Nephron progenitor cell (in vitro differentiated cells): ENCODE measurements at regions not wholly inside any gene's neighbourhood (a gene's known extent, or its start where the extent isn't known, plus 50 kb on each side); places are given as distances from the start of the nearest gene placed in this dataset.

Source experiments
- DNase-seq: peaks from one replicate; pipeline ENCODE4 v3.0.0; 2021
- H3K27ac Mint-ChIP-seq: 2 replicates; pipeline ENCODE4 v1.8.0; 2021; ENCODE audit warnings: mild to moderate bottlenecking, moderate library complexity, mixed read lengths
- H3K27me3 Mint-ChIP-seq: 2 replicates; pipeline ENCODE4 v1.8.0; 2021; ENCODE audit warnings: mild to moderate bottlenecking, low read depth, mixed read lengths; ENCODE audit not compliant: poor library complexity
- H3K36me3 Mint-ChIP-seq: 2 replicates; pipeline ENCODE4 v1.8.0; 2021; ENCODE audit warnings: low read depth, mixed read lengths
- H3K4me1 Mint-ChIP-seq: 2 replicates; pipeline ENCODE4 v1.8.0; 2021; ENCODE audit warnings: mixed read lengths
- H3K4me3 Mint-ChIP-seq: 2 replicates; pipeline ENCODE4 v1.8.0; 2021; ENCODE audit warnings: mild to moderate bottlenecking, moderate library complexity, mixed read lengths
- H3K9me3 Mint-ChIP-seq: 2 replicates; pipeline ENCODE4 v1.8.0; 2021; ENCODE audit warnings: mild to moderate bottlenecking, moderate library complexity, mixed read lengths
- TF ChIP-seq, protein P1 (sequence below): fragments of 200-600 bp; sonication (generic); IDR thresholded peaks from 2 replicates; pipeline ENCODE4 v1.5.0; 2021; ENCODE audit warnings: antibody characterized with exemption

DNA sequence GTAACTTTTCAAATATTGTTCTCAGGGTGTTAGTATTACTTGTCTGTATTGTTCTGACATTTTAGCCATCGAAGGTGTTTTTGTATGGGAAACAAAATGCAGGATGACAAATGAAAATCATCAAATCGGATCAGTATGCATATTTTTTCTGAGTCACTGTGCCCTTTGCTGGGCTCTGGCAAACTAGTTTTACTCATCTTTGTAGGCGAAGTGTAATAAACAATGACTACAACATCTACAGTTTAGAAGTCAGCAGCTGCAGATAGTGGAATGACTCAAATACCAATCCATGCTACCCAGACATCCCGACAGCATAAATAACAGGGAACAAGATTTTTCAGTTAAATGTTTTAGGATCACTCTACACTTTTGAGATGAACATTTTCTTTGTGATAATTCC, 557.3 kb upstream of the TENM3 start:
- Mint-ChIP-seq H3K36me3 (no peaks in the 10 kb centered on the region), H3K4me1 (peaks cover 4% of the 10 kb centered on the region), H3K27me3 (no peaks in the 10 kb centered on the region), H3K27ac (no peak overlapping the region), H3K9me3 (no peaks in the 10 kb centered on the region), H3K4me3 (no peak overlapping the region)
- no peak for DNase-seq
- TF ChIP-seq, protein P1, sequence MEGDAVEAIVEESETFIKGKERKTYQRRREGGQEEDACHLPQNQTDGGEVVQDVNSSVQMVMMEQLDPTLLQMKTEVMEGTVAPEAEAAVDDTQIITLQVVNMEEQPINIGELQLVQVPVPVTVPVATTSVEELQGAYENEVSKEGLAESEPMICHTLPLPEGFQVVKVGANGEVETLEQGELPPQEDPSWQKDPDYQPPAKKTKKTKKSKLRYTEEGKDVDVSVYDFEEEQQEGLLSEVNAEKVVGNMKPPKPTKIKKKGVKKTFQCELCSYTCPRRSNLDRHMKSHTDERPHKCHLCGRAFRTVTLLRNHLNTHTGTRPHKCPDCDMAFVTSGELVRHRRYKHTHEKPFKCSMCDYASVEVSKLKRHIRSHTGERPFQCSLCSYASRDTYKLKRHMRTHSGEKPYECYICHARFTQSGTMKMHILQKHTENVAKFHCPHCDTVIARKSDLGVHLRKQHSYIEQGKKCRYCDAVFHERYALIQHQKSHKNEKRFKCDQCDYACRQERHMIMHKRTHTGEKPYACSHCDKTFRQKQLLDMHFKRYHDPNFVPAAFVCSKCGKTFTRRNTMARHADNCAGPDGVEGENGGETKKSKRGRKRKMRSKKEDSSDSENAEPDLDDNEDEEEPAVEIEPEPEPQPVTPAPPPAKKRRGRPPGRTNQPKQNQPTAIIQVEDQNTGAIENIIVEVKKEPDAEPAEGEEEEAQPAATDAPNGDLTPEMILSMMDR = no peak

DNA sequence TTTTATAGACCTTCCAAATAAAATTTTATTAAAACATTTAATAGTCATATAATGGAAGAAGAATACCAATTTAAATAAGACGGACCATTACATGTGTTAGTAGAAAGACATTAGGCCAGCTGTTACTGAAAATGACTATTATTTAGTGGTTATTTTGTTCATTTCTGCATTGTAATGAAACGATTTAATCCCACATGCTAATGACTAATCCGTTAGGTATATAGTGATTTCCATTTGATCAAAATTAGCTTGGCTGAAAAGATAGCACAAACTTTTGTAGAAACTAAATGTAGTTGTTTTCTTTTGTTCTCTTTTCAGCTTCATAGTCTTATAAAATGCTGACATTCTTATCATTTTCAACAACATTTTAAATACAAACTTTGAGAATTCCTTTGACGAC, 556.1 kb upstream of the TENM3 start:
- Mint-ChIP-seq H3K27me3 (no peaks in the 10 kb centered on the region), H3K27ac (no peak overlapping the region), H3K9me3 (no peaks in the 10 kb centered on the region), H3K36me3 (no peaks in the 10 kb centered on the region), H3K4me1 (peaks cover 4% of the 10 kb centered on the region), H3K4me3 (no peak overlapping the region)
- TF ChIP-seq, protein P1 = no peak
- DNase-seq = no peak

DNA sequence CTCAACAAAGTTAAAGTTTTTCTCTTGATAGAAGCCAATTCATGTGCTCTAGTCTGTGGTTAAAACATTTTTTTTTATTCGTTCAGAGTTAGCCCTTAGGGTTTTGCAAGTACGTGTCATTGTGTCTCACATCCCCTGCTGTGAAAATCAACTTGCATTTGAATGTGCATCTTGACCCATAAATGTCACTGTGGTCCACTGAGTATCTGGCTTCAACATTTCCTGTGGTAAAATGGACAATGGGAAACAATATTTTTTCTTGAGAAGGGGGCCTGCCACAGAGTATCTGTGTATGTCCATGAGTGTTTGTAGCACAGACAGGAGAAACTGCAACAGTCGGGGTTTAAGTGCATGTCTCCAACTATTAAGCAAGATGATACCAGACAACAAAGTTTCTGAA, 554.8 kb upstream of the TENM3 start:
- Mint-ChIP-seq H3K4me1 (peaks cover 4% of the 10 kb centered on the region), H3K4me3 (no peak overlapping the region), H3K36me3 (no peaks in the 10 kb centered on the region), H3K9me3 (no peaks in the 10 kb centered on the region), H3K27ac (no peak overlapping the region), H3K27me3 (no peaks in the 10 kb centered on the region)
- TF ChIP-seq, protein P1 = no peak
- DNase-seq = no peak

DNA sequence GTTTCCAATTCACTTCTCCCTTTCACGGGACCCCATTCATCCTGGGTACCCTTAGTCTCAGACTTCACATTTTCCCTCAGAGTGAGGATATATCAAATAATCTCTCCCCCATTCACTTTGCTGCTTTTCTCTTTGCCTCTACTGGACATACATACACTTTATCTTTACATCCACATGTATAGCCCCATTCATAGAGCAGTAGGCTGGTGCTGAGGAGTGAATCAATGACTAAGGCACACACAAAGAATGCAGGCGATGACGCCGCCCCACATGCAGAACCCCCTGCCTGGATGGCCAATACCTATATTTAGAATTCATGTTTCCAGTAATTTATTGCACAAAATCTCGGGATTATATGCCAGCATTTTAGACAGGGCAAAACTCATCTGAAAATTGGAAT, 554.3 kb upstream of the TENM3 start:
- no peaks in the 10 kb centered on the region for H3K9me3 Mint-ChIP-seq
- no peak overlapping the region for H3K27ac Mint-ChIP-seq
- no peaks in the 10 kb centered on the region for H3K27me3 Mint-ChIP-seq
- no peaks in the 10 kb centered on the region for H3K36me3 Mint-ChIP-seq
- H3K4me1 Mint-ChIP-seq = peaks cover 4% of the 10 kb centered on the region
- TF ChIP-seq, protein P1 = no peak
- no peak overlapping the region for H3K4me3 Mint-ChIP-seq
- DNase-seq = no peak

DNA sequence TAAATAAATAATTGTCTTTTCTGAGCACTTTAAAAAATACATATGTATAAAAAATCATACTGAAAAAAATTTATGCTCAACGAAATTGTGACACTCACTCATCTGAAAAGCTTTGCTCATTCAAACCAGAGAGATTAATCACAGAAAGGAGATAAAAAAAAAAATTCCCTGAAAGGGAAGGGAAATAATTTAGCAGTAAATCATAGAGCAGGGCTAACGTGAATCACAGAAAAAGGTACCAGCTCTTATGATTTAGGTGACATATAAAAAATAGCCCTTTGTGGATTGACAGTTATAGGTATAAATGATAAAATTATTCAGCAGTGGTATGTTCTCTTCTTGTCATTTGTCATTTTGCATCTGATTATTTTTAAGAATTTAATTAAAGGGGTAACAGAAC, 552.7 kb upstream of the TENM3 start:
- no peaks in the 10 kb centered on the region for H3K9me3 Mint-ChIP-seq
- no peak overlapping the region for H3K4me3 Mint-ChIP-seq
- no peak overlapping the region for H3K27ac Mint-ChIP-seq
- H3K4me1 Mint-ChIP-seq = peaks cover 8% of the 10 kb centered on the region
- no peaks in the 10 kb centered on the region for H3K27me3 Mint-ChIP-seq
- DNase-seq = no peak
- no peaks in the 10 kb centered on the region for H3K36me3 Mint-ChIP-seq
- TF ChIP-seq, protein P1 = no peak

DNA sequence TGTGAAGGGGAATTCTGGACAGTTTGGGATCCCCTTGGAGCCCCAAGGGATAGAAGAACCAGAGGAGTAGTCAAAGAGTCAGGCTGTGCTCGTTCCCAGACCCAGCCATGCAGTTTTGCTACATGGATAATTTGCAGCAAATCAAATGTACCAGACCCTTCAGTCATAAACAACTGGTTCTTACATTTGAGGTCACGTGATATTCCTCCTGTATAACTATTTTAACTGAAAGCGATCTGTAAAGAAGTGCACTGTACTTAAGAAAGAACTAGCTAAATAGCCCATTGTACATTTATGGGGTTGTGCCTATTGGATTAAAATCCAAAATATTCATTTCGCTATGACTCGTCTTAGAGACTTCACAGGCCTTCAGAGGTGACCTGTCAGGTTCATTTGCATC, 550.2 kb upstream of the TENM3 start:
- H3K36me3 Mint-ChIP-seq = no peaks in the 10 kb centered on the region
- no peaks in the 10 kb centered on the region for H3K27me3 Mint-ChIP-seq
- no peak overlapping the region for H3K4me3 Mint-ChIP-seq
- peaks cover 8% of the 10 kb centered on the region for H3K4me1 Mint-ChIP-seq
- no peak overlapping the region for H3K27ac Mint-ChIP-seq
- no peaks in the 10 kb centered on the region for H3K9me3 Mint-ChIP-seq
- DNase-seq = no peak
- TF ChIP-seq, protein P1 = no peak
